NB4 (cell line): ENCODE measurements at regions not wholly inside any gene's neighbourhood (a gene's known extent, or its start where the extent isn't known, plus 50 kb on each side); places are given as distances from the start of the nearest gene placed in this dataset.

ENCODE experiments used
- DNase-seq: peaks from one replicate; pipeline ENCODE4 v3.0.0; 2010; ENCODE audit warnings: low read depth
- H3K4me3 ChIP-seq: one replicate; pipeline ENCODE4 v1.5.1; 2011; ENCODE audit warnings: mild to moderate bottlenecking, low read depth, low read length, moderate library complexity
- CTCF ChIP-seq: IDR thresholded peaks from one replicate; pipeline ENCODE4 v1.5.1; 2012; ENCODE audit warnings: low read depth, low read length
- MAX ChIP-seq: IDR thresholded peaks from 2 replicates; pipeline ENCODE4 v1.6.1; 2011; ENCODE audit warnings: low read depth, low read length
- MYC ChIP-seq: IDR thresholded peaks from 2 replicates; pipeline ENCODE4 v1.6.1; 2011; ENCODE audit warnings: low read depth, low read length
- POLR2A ChIP-seq: IDR thresholded peaks from 2 replicates; pipeline ENCODE4 v1.6.1; 2011; ENCODE audit warnings: mild to moderate bottlenecking; ENCODE audit not compliant: insufficient read length; ENCODE audit errors: extremely low read depth

DNA sequence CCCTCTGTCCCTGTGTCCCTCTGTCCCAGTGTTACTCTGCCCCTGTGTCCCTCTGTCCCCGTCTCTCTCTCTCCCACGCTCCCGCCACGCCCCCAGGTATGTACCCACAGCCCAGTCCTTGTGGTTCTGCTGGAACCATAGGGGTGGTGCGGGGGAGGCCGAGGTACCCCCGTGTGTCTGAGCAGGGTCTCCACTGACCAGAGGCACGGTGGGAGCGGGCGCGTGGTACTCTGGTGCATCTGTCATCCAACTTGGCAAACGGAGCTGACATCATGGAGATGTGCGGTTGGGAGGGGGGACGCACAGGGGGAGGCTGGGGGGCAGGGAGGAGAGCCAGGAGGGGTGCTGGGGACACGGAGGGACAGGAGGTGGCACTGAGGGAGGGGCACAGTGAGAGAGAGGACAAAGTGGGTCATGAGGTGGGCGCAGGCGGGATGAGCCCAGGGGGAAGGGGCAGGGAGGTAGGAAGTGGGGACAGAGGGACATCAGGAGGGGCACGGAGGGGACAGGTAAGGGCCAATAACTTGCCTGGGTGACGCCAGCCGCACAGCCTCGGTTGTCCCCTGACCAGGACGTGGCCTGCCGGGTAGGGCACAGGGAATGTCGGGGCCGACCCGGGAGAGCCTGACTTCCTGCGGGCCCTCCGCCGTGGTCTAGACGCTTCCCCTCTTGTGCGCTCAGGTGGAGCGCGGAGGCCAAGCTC is 163.6 kb upstream of the PDE10A start:
- no peak overlapping the region for H3K4me3 ChIP-seq
- TF ChIP-seq MAX (no peak), MYC (no peak), CTCF (no peak), POLR2A (no peak)
- no peak for DNase-seq

- TF ChIP-seq MAX (no peak), CTCF (no peak), MYC (no peak), POLR2A (no peak)
- no peak for DNase-seq
Measured at GRCh38 chr6:165825256-165825815, 162.3 kb upstream of the PDE10A start.

GRCh38 chr6:165823609-165824326 is 160.7 kb upstream of the PDE10A start:
- no peak overlapping the region for H3K4me3 ChIP-seq
- no peak for DNase-seq
- no peak for TF ChIP-seq CTCF
- TF ChIP-seq MYC: no peak
- no peak for TF ChIP-seq POLR2A
- TF ChIP-seq MAX: no peak

More at GRCh38 chr6:165825256-165825815, 162.3 kb upstream of the PDE10A start:
- no peak overlapping the region for H3K4me3 ChIP-seq

- TF ChIP-seq POLR2A: no peak
- TF ChIP-seq MAX: no peak
- TF ChIP-seq CTCF: no peak
- no peak for TF ChIP-seq MYC
- H3K4me3 ChIP-seq: no peak overlapping the region
- DNase-seq: no peak
Measured at GRCh38 chr6:165822501-165822900, 159.5 kb upstream of the PDE10A start.

- DNase-seq: no peak
- no peak for TF ChIP-seq POLR2A
- TF ChIP-seq CTCF: no peak
- TF ChIP-seq MAX: no peak
- no peak for TF ChIP-seq MYC
- H3K4me3 ChIP-seq: no peak overlapping the region
Measured at GRCh38 chr6:165821754-165822153, 158.7 kb upstream of the PDE10A start.
